ENCODE measurements at regions not wholly inside any gene's neighbourhood (a gene's known extent, or its start where the extent isn't known, plus 50 kb on each side); places are given as distances from the start of the nearest gene placed in this dataset.

DNA sequence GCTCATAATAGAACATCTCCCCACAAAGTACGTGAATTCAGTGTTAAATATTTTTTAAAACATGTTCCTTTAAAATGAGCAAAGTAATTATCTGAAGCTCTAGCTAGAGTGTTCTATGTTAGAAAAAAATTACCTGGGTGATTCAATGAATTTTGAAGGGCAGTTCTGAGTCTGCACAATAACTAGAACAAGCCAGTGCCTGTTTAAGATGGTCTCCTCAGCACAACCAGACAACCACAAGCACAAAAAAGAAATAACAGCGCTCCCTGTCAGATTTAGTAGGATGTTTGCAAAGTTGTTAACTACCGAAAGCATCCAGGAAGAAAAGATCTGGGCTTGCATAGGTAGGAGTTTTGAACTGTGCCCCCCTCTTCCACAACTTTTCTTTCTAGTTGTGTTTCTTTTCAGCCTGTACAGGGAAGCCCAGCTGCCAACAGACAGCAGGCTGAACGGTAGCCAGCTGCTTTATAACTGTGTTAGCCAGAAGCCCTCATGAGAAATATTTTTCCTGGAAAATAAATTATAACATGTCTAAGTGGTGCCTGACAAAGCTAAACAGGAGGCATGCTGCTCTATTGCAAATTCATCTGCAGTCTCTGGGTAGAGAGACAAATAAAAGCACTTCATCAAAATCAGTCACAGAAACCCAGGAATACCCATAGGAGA lies 1026.9 kb downstream of the MAT2B start:
- TF ChIP-seq CTCF (IDR thresholded peaks at IDR 0.05) (no peak), POLR2A (IDR thresholded peaks at IDR 0.05) (no peak)
